GM21576 (cell line): ENCODE measurements at regions not wholly inside any gene's neighbourhood (a gene's known extent, or its start where the extent isn't known, plus 50 kb on each side); places are given as distances from the start of the nearest gene placed in this dataset.
"Not testable (repeated sequence)": the region's sequence is repeated elsewhere in the genome, so short reads cannot be mapped to it uniquely, and the experiment has no call there.

ENCODE experiments used
- ATAC-seq: cut with Tn5 transposase; IDR thresholded peaks from one replicate; pipeline ENCODE4 v1.9.1; 2021; ENCODE audit warnings: mild to moderate bottlenecking, moderate library complexity; ENCODE audit not compliant: unreplicated experiment

DNA sequence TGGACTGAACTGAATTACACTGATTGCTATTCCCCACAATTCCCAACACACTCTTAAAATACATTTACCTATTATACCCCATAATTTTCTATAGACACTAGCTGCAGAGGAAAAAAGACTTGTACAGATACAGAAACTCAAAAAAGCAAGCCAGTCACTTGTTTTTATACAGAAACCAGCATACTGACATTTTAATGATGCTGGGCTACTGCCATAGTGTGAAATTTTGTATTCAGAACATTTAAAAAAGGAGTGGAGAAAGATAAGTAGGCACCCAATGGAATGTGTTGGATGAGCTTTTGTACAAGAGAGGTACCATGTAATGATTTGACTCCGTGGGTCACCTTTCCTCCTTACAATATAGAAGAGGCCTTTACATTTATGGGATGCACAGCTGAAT, 740.1 kb downstream of the PLCL1 start:
- ATAC-seq: no peak

DNA sequence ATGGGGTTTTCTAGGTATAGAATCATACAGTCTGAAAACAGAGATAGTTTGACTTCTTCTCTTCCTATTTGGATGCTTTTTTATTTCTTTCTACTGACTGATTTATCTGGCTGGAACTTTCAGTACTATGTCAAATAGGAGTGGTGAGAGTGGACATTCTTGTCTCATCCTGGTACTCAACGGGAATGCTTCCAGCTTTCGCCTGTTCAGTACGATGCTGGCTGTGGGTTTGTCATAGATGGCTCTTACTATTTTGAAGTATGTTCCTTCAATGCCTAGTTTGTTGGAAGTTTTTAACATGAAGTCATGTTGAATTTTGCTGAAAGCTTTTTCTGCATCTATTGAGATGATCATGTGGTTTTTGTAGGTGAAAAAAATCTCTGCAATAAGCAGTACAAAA, 730.4 kb downstream of the PLCL1 start:
- ATAC-seq: no peak

DNA sequence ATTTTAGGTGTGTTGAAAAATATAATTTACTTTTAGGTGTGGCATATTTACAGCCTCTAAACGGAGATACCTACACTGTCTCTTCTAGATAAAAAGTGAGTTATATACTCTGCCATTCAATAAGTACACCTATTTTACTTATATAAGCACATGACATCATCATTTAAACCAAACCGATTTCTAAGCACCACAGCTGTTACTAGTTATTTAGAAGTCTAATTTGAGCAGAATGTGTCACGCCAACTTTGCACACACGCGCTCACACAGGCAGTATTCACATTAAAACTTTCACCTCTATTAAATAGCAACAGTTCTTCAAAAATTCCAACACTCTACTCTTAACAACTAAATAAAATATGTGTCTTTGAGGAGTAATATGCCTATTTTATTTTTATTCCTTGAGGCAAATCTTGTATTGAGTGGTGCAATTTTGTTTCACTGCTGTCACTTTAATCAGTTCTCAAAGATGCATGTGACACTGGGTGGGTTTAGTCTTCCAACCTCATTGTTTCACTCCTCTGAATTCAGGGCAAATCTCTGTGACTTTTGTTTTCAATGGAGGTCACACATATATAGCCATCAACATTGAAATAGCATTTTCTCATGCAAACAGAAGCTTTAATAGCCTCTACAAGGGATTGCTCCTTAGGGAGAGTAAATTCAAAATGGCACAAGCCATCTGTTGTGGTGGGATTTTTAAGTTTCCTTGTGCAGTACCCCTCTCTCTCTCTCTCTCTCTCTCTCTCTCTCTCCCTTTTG, 721.0 kb downstream of the PLCL1 start:
- ATAC-seq: no peak

DNA sequence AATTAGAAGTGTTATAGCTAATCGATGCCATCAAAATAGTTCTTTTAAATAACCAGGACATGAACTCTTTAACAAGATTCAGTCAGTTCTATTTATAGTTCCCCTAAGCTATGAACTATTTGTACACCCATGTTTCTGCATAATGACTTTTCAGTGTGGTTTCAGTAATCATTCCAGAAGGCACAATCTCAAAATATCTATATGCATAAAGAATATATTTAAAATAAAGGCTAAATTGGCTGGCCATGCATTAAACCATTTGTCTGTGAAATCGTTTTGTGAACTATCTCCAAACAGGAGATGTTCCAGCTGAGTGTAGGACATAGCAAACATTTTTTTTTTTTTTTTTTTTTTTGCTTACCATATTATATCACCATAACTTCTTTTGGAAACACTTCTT, 719.3 kb downstream of the PLCL1 start:
- ATAC-seq: no peak

DNA sequence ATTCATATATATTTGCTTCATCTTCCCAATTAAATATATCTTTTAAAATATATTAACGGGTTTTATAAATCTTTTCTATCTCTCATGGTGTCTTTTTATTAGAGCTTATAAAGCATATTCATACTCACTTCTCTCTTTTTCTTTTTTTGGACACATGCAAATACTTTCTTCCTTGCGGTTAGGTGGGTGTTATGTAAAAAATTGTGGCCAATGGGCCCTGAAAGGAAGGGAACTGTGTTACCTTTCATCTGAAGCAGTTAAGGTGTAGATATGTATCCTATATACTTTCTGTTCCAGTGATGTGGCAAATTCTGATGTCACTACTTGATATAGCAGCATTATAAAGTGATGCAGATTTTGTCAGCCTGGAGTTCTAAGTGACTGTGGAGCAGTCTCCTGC, 714.5 kb downstream of the PLCL1 start:
- ATAC-seq: no peak

DNA sequence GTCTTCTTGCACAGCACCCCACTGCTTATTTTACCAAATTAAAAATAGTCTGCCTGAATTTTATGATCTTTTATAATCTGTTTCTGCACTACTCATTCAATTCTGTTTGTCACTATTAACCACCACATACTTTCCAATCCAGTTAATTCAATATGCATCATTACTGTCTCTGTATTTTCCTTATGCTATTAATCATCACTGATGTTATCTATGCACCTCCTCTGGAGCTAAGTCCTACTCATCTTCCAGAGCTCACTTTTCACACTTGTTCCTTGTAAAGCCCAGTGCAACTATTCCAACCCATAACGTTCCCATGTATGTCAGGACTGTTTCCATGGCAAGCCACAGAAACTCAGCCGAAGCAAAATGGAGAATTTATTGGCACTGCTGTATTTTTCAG, 713.6 kb downstream of the PLCL1 start:
- no peak for ATAC-seq

DNA sequence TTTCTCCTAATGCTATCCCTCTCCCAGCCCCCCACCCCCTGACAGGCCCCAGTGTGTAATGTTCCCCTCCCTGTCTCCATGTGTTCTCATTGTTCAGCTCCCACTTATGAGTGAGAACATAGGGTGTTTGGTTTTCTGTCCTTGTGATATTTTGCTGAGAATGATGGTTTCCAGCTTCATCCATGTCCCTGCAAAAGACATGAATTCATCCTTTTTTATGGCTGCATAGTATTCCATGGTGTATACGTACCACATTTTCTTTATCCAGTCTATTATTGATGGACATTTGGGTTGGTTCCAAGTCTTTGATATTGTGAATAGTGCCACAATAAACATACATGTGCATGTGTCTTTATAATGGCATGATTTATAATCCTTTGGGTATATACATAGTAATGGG, 704.2 kb downstream of the PLCL1 start:
- ATAC-seq: not testable (repeated sequence)

DNA sequence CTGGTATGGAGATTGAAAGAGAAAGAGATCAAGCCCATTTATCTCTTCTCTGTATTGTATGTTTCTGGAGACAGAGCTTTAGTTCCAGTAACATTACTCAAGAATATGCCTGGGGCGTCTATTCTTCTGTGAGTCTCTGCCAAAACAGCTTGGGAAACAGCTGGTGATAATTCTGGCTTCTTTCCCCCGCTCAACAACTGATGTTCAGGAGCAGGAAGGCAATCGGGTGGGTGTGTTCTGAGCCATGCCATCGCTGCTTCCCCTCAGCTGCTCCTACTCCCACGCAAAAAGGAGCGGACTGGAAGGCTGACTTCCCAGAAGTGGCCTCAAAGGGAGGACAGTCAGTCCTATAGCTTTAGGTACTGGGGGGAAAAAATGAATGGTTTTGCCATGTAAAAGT, 695.1 kb downstream of the PLCL1 start:
- no peak for ATAC-seq

DNA sequence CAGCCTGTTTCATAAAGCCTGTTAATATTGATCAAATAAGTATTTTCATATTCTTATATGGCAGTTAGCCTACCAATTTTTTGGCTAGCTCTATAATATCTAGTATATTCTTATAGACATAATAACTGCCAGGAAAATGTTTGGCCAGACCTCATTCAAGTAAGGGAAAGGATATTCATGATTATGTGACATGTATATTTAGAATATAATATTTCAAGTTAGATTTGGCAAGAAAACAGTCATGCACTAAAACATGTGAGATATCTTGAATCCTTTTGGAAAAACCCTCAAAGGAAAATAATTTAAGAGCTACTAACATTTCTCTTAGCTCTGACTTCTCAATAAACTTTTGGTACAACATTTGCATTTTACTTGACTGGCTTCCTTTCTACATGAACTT, 694.1 kb downstream of the PLCL1 start:
- no peak for ATAC-seq

DNA sequence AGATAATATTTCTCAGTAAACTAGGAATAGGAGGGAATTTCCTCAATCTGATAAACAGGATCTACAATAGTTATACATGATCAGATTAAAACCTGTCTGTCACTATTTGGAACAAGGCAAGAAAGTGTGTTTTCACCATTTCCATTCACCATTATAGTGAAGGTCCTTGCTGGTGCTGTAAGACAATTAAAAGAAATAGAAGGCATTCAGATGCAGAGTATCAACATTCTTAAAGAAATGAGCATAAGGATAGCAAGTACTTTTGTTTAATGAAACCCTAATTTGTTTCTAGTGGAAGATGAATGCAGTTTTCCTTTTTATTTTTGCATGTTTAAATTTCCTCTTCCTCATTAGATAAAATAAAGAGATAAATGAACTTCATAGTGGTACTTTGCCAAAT, 693.7 kb downstream of the PLCL1 start:
- ATAC-seq: no peak

DNA sequence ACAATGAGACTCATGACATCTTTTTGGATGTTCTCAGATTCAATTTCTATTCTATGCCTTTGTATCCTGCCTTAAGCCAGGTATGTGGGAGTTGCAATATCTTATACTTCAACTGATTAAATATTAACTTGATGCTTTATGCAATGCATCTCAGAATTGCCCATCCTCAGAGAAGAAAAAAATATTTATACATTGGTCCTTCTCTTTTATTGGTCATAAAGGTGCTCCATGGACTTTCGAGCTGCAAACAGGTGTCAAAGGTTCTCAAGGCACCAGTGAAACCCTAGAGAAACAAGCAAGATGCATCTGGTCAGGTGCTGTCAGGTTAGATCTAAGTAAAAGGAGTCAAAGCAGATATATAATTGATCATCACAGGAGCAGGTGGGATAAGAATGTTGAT, 690.5 kb downstream of the PLCL1 start:
- ATAC-seq: no peak

DNA sequence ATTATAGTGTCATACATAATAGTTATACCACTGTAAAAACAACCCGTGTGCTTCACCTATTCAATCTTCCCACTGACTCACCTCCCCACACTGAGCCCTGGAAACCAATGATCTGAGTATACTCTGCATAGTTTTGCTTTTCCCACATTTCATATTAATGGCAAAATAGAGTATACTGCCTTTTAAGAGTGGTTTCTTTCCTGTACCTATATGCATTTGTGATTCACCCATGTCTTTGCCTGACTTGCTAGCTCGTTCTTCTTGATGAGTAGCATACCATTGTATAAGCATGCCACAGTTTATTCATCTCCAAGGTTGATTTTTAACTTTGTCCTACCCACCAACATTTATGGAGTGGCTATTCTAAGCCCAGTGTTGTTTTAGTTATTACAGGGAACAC, 686.4 kb downstream of the PLCL1 start:
- no peak for ATAC-seq

DNA sequence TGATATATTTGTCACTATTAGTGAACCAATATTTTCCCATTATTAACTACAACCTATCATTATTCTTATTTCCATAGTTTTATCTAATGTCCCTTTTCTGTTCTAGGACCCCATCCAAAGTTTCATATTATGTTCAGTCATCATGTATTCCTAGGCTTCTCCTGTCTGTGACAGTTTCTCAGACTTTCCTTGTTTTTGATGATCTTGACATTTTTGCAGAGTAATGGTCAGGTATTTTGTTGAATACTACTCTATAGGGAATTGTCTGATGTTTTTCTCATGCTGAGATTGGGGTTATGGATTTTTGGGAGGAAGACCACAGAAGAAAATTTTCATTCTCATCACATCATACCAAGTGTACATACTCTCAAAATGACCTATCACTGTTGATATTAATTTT, 684.6 kb downstream of the PLCL1 start:
- no peak for ATAC-seq

DNA sequence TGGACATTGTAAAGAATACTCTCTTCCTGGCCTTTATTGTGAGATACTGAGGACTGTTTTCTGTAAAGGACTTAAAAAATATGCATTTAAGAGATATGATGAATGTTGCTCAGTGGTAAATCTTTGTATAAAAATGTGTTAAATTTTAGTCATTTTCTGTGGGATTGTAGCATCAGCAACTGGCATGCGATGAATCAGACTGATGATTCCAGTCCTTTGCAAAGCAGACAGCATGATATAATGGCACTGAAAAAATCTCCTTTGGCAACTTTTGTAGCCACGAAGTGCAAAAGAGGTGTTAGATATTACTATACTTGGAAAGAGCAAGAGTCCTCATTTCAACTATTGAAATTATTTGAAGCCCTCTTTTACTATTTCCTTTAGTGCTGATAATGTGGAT, 678.7 kb downstream of the PLCL1 start:
- no peak for ATAC-seq

DNA sequence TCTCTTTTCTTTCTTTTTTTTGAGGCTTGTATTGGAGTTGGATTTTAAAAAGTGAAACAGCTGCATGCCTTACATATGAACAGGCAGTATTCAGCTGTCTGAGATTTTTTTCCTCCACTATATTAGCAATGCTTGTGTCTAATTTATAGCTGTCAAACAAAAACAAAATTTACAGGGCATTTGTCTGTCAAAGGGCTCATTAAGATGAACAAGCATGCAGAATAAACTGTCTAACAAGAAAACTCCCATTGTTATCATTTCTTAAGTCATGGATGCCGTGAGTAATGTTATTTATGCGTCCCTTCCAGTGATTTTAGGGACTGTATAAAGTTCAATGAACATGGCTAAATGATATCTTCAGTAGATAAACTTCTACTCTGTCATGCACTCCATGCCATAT, 674.7 kb downstream of the PLCL1 start:
- no peak for ATAC-seq

DNA sequence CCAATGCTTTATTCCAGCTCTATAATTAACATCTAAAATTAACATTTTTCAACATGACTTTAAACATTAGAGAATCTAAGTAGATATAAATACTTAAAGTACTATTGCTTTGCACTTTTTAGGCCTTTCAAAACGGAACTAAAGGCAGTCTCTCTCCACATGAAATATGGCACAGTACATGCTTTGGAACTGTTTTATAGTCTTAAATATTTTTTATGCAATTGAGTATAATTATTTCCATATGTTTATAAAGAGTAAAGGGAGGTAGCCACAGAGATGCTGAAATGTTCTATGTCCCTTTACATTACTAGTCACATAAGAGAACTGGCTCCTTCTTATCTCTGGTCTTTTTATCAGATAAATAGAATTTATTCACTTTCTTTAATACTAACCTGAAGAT, 674.0 kb downstream of the PLCL1 start:
- no peak for ATAC-seq

DNA sequence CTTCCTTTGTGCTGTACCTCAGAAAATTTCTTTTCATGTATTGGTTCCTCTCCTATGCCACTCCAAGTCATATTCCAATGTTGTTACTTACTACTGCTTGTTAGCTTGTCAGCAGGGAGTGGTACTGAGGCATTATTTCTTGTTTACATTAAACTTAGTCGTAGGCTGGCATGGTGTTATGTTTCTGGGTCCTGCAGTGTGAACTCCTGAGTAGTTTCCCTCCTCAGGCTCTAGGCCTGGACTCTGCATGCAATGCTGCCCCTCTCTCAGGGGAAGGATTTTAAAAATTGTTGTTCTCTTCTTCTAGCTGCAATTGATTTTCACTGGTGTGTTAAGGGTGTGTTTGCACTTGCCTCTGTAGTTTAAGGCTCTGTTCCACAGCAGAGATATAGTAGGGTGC, 671.6 kb downstream of the PLCL1 start:
- ATAC-seq: no peak

DNA sequence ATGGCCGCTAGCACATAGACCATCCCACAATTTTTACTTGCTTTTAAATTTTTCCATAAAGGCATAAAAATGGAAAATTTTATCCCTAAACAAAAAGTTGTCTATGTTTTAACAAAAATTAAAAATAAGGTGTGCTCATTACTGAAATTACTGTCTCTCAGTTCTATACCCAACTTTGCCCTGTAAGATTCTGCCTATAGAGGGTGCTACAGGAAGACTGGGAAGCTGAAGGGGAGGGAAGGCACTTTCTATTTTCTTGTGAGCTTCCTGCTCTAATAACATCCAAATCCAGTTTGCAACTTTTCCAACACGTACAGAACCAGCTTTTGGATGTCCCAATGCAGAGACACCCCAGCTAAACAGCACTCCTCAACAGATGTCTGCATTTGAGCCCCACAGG, 666.9 kb downstream of the PLCL1 start:
- ATAC-seq: no peak

DNA sequence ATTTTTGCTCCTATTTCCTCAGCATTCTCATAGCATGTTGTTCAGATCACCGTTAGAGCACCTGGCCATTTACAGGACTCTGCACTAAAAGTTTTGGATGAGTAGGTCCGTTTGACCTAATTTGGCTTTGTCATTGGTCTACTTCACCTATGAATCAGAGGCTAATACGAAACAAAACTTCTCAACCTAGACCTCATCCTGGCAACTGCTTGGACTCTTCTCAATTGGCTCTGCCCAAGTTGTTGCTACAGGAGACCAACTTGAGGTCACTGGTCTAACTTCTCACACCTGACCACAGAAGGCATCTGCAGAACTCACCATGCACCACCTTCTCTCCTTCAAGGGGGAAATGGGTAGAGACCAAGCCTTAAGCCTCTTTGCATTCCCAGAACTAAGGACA, 663.7 kb downstream of the PLCL1 start:
- ATAC-seq: no peak

DNA sequence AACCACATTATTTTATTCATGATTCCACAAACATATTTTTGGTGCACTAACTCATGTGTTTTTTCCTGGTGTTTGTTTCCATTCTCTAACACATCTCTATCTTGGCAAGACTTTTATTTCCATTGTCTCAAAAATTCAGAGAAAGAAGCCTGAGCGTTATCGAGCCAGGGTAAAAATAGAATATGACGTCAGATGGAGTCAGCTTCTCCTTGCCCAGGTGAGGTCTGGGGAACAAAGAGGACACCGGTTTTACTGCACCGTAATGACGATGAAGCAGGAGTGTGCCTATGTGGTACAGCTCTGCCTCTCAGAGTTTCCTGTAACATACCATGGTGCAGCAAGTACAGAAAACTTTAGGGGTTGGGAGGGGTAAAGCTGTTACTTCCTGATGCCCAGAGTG, 661.6 kb downstream of the PLCL1 start:
- ATAC-seq: no peak

DNA sequence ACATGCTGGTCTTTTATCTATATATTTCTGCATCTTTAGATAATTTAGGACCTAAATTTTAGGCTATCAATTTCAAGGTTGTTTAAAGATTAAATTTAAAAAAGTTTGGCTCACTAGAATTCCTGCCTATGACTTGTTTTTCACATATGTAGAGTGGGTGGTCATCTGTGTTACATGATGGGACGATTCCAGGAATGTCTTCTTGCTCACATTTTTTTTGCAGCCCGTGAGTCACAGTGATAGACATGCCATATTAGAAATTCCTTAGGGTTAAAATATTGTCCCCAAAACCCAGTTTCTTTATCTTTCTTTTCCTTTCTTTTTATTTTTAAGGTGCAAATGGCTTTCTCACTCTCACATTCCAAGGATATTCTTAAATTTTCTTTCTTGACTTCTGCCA, 652.0 kb downstream of the PLCL1 start:
- ATAC-seq: no peak

DNA sequence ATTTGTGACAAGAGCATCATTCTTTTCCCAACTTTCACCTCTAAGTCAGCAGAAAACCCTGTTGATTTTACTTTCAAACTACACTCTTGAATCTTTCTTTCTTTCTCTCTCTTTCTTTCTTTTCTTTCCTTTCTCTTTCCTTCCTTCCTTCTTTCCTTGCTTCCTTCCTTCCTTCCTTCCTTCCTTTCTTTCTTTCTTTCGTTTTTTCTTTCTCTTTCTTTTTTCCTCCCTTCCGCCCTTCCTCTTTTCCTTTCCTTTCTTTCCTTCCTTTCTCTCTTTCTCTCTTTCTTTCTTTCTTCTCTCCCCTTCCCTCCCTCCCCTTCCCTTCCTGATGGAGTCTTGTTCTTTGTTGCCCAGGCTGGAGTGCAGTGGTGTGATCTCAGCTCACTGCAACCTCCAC, 649.5 kb downstream of the PLCL1 start:
- no peak for ATAC-seq

DNA sequence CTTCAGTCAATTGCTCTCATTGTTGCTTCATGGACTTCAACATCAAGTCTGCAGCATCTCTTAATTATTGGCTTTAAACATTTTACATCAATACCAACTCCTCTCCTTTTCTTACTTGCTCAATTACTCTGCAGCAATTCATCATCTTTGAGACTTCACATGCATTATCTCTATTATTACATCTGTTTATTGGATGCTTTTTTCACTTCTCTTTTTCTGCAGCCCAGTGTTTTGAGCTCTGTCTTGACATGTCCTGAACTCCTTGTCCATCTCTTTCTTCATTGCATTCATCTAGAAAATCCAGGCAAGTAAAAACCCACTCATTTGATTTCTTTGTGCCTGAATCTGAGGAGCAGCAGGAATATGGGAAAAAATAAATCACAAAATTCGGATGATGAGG, 647.9 kb downstream of the PLCL1 start:
- peak; percentile 76 for ATAC-seq
